Left colon (tissue), 2 donors: ENCODE measurements at regions not wholly inside any gene's neighbourhood (a gene's known extent, or its start where the extent isn't known, plus 50 kb on each side); places are given as distances from the start of the nearest gene placed in this dataset.

ENCODE experiments used
- ATAC-seq: fragments of 200-7000 bp; cut with Tn5 transposase; one replicate; pipeline ENCODE4 v1.9.1; 2020; ENCODE audit warnings: mild to moderate bottlenecking, moderate library complexity
- DNase-seq, 2 donors: peaks; one replicate each; pipeline ENCODE4 v3.0.0-alpha.2; 2020
- intact Hi-C, 2 donors: fragments of 100-400 bp; cut with DNase I in 1 of 2; cut with micrococcal nuclease in 1 of 2; formaldehyde crosslinking; loops; one replicate each; pipeline versions ENCODE4 v1.11.2 to v1.14.0; 2022; cut with DNase I, micrococcal nuclease
- donor health status: DM: no; HTN: no; CAD: no.
- donor health status: DM: yes; HTN: yes; CAD: no.

- intact Hi-C loops = no loop called here
- DNase-seq (no peak), ATAC-seq (no peak)
Observed at GRCh38 chr4:106496061-106496460, 127.5 kb upstream of the GIMD1 start.

GRCh38 chr4:106495476-106495875 lies 126.9 kb upstream of the GIMD1 start:
- no peak for ATAC-seq
- intact Hi-C loops = no loop called here

GRCh38 chr4:106494066-106494465 lies 125.5 kb upstream of the GIMD1 start:
- DNase-seq (no peak), ATAC-seq (no peak)
- intact Hi-C loops = no loop called here

More at GRCh38 chr4:106495476-106495875, 126.9 kb upstream of the GIMD1 start:
- no peak for DNase-seq

- intact Hi-C loops = no loop called here
- DNase-seq (no peak), ATAC-seq (no peak)
Observed at GRCh38 chr4:106493086-106493485, 124.5 kb upstream of the GIMD1 start.

GRCh38 chr4:106486533-106486932 lies 118.0 kb upstream of the GIMD1 start:
- DNase-seq = no peak
- intact Hi-C loops = no loop called here
- no peak for ATAC-seq

GRCh38 chr4:106481801-106482200 lies 113.2 kb upstream of the GIMD1 start:
- no peak for ATAC-seq
- no peak for DNase-seq
- intact Hi-C loops = no loop called here

GRCh38 chr4:106478152-106478551 lies 109.6 kb upstream of the GIMD1 start:
- ATAC-seq = no peak
- intact Hi-C loops = no loop called here
- DNase-seq = no peak

GRCh38 chr4:106476741-106477140 lies 108.2 kb upstream of the GIMD1 start:
- ATAC-seq (no peak), DNase-seq (no peak)
- intact Hi-C loops = no loop called here

- no peak for ATAC-seq
- no peak for DNase-seq
- intact Hi-C loops = no loop called here
Observed at GRCh38 chr4:106473515-106473914, 104.9 kb upstream of the GIMD1 start.

GRCh38 chr4:106471151-106471550 lies 102.6 kb upstream of the GIMD1 start:
- DNase-seq = no peak
- intact Hi-C loops = no loop called here
- no peak for ATAC-seq

- DNase-seq = no peak
- no peak for ATAC-seq
- intact Hi-C loops = no loop called here
Observed at GRCh38 chr4:106463622-106464021, 95.0 kb upstream of the GIMD1 start.

GRCh38 chr4:106454581-106454980 lies 86.0 kb upstream of the GIMD1 start:
- ATAC-seq (no peak), DNase-seq (no peak)
- intact Hi-C loops = no loop called here

- DNase-seq (no peak), ATAC-seq (no peak)
- intact Hi-C loops = no loop called here
Observed at GRCh38 chr4:106454021-106454420, 85.4 kb upstream of the GIMD1 start.

GRCh38 chr4:106451091-106451490 lies 82.5 kb upstream of the GIMD1 start:
- no peak for ATAC-seq

GRCh38 chr4:106450249-106450648 lies 81.7 kb upstream of the GIMD1 start:
- intact Hi-C loops = no loop called here
- DNase-seq (no peak), ATAC-seq (no peak)

More at GRCh38 chr4:106451091-106451490, 82.5 kb upstream of the GIMD1 start:
- DNase-seq = no peak
- intact Hi-C loops = no loop called here

GRCh38 chr4:106444557-106444956 lies 76.0 kb upstream of the GIMD1 start:
- no peak for DNase-seq
- intact Hi-C loops = no loop called here
- ATAC-seq = no peak

GRCh38 chr4:106430797-106431196 lies 62.2 kb upstream of the GIMD1 start:
- DNase-seq = no peak
- intact Hi-C loops = no loop called here
- ATAC-seq = no peak

- DNase-seq (no peak), ATAC-seq (no peak)
- intact Hi-C loops = no loop called here
Observed at GRCh38 chr4:106429885-106430284, 61.3 kb upstream of the GIMD1 start.

GRCh38 chr4:106426069-106426468 lies 57.5 kb upstream of the GIMD1 start:
- DNase-seq (no peak), ATAC-seq (no peak)
- intact Hi-C loops = no loop called here

- intact Hi-C loops = no loop called here
- DNase-seq = no peak
- ATAC-seq = no peak
Observed at GRCh38 chr4:106425576-106425975, 57.0 kb upstream of the GIMD1 start.

GRCh38 chr4:106424426-106424825 lies 55.8 kb upstream of the GIMD1 start:
- intact Hi-C loops = no loop called here
- DNase-seq = no peak
- ATAC-seq = no peak

GRCh38 chr4:106423791-106424190 lies 55.2 kb upstream of the GIMD1 start:
- ATAC-seq (no peak), DNase-seq (no peak)
- intact Hi-C loops = no loop called here
